ENCODE measurements at regions not wholly inside any gene's neighbourhood (a gene's known extent, or its start where the extent isn't known, plus 50 kb on each side); places are given as distances from the start of the nearest gene placed in this dataset.
"Not testable (repeated sequence)": the region's sequence is repeated elsewhere in the genome, so short reads cannot be mapped to it uniquely, and the experiment has no call there.

GRCh38 chr10:36559412-36560400 is 565.7 kb upstream of the ANKRD30A start:
- no peak for DNase-seq (ENCODE audit: low read depth in 1 of 2, low spot score in 1 of 2)

GRCh38 chr10:36556468-36556867 is 568.9 kb upstream of the ANKRD30A start:
- DNase-seq (ENCODE audit: low read depth in 1 of 2, low spot score in 1 of 2), result no peak

GRCh38 chr10:36555036-36555435 is 570.4 kb upstream of the ANKRD30A start:
- no peak for DNase-seq (ENCODE audit: low read depth in 1 of 2, low spot score in 1 of 2)

- DNase-seq (ENCODE audit: low read depth in 1 of 2, low spot score in 1 of 2), result no peak
Observed at GRCh38 chr10:36547965-36548364, 577.4 kb upstream of the ANKRD30A start.

- no peak for DNase-seq (ENCODE audit: low read depth in 1 of 2, low spot score in 1 of 2)
Observed at GRCh38 chr10:36542493-36542892, 582.9 kb upstream of the ANKRD30A start.

- DNase-seq (ENCODE audit: low read depth in 1 of 2, low spot score in 1 of 2), result no peak
Observed at GRCh38 chr10:36540611-36541010, 584.8 kb upstream of the ANKRD30A start.

- no peak for DNase-seq (ENCODE audit: low read depth in 1 of 2, low spot score in 1 of 2)
Observed at GRCh38 chr10:36538953-36539586, 586.3 kb upstream of the ANKRD30A start.

- no peak for DNase-seq (ENCODE audit: low read depth in 1 of 2, low spot score in 1 of 2)
Observed at GRCh38 chr10:36534471-36535002, 590.9 kb upstream of the ANKRD30A start.

- DNase-seq (ENCODE audit: low read depth in 1 of 2, low spot score in 1 of 2), result no peak
Observed at GRCh38 chr10:36533861-36534260, 591.5 kb upstream of the ANKRD30A start.

- DNase-seq (ENCODE audit: low read depth in 1 of 2, low spot score in 1 of 2), result no peak
Observed at GRCh38 chr10:36533316-36533715, 592.1 kb upstream of the ANKRD30A start.

- no peak for DNase-seq (ENCODE audit: low read depth in 1 of 2, low spot score in 1 of 2)
Observed at GRCh38 chr10:36531621-36532020, 593.8 kb upstream of the ANKRD30A start.

- DNase-seq (ENCODE audit: low read depth in 1 of 2, low spot score in 1 of 2), result no peak
Observed at GRCh38 chr10:36526033-36526432, 599.4 kb upstream of the ANKRD30A start.

- not testable (repeated sequence) for DNase-seq (ENCODE audit: low read depth in 1 of 2, low spot score in 1 of 2)
Observed at GRCh38 chr10:36524126-36524525, 601.3 kb upstream of the ANKRD30A start.

- DNase-seq (ENCODE audit: low read depth in 1 of 2, low spot score in 1 of 2), result no peak
Observed at GRCh38 chr10:36519909-36520308, 605.5 kb upstream of the ANKRD30A start.

GRCh38 chr10:36516281-36516680 is 609.1 kb upstream of the ANKRD30A start:
- no peak for DNase-seq (ENCODE audit: low read depth in 1 of 2, low spot score in 1 of 2)

- DNase-seq (ENCODE audit: low read depth in 1 of 2, low spot score in 1 of 2), result no peak
Observed at GRCh38 chr10:36515319-36515718, 610.1 kb upstream of the ANKRD30A start.

- DNase-seq (ENCODE audit: low read depth in 1 of 2, low spot score in 1 of 2), result no peak
Observed at GRCh38 chr10:36507715-36508114, 617.7 kb upstream of the ANKRD30A start.

- DNase-seq (ENCODE audit: low read depth in 1 of 2, low spot score in 1 of 2), result no peak
Observed at GRCh38 chr10:36506697-36507496, 618.5 kb upstream of the ANKRD30A start.

- no peak for DNase-seq (ENCODE audit: low read depth in 1 of 2, low spot score in 1 of 2)
Observed at GRCh38 chr10:36506261-36506660, 619.1 kb upstream of the ANKRD30A start.

GRCh38 chr10:36504758-36505157 is 620.6 kb upstream of the ANKRD30A start:
- no peak for DNase-seq (ENCODE audit: low read depth in 1 of 2, low spot score in 1 of 2)

- DNase-seq (ENCODE audit: low read depth in 1 of 2, low spot score in 1 of 2), result no peak
Observed at GRCh38 chr10:36500266-36500665, 625.1 kb upstream of the ANKRD30A start.

Data from activated CD4-positive, alpha-beta T cell treated with anti-CD3 and anti-CD28 coated beads, Interleukin-2, amount 50 U/mL, for 24 hours (primary cell).